Aorta (tissue), 5 donors: ENCODE measurements at regions not wholly inside any gene's neighbourhood (a gene's known extent, or its start where the extent isn't known, plus 50 kb on each side); places are given as distances from the start of the nearest gene placed in this dataset.

Experiments used
- ATAC-seq: fragments of 200-7000 bp; cut with Tn5 transposase; one replicate; pipeline ENCODE4 v1.9.1; 2022; ENCODE audit warnings: moderate library complexity; ENCODE audit not compliant: low FRiP score
- DNase-seq, 2 donors: peaks; one replicate each; pipeline ENCODE4 v3.0.0-alpha.2; 2020
- H3K27ac ChIP-seq, 2 donors: one replicate each; pipeline ENCODE4 v1.5.1; 2013; ENCODE audit warnings: low read length in 2 of 2, mild to moderate bottlenecking in 2 of 2, moderate library complexity in 2 of 2, control low read depth in 1 of 2, inconsistent platforms in 1 of 2, low read depth in 1 of 2
- H3K27me3 ChIP-seq, 2 donors: one replicate each; pipeline ENCODE4 v1.6.1; 2013; ENCODE audit warnings: control low read depth in 1 of 2, low read length in 1 of 2, mild to moderate bottlenecking in 1 of 2, moderate library complexity in 1 of 2; ENCODE audit not compliant: insufficient read depth in 2 of 2, control insufficient read depth in 1 of 2
- H3K36me3 ChIP-seq, 2 donors: one replicate each; pipeline ENCODE4 v1.6.1; 2013; ENCODE audit warnings: control low read depth in 1 of 2, low read length in 1 of 2, mild to moderate bottlenecking in 1 of 2; ENCODE audit not compliant: insufficient read depth in 2 of 2, control insufficient read depth in 1 of 2
- H3K4me1 ChIP-seq, 2 donors: one replicate each; pipeline ENCODE4 v1.6.1; 2013; ENCODE audit warnings: low read length in 2 of 2, control low read depth in 1 of 2, mild to moderate bottlenecking in 1 of 2, moderate library complexity in 1 of 2; ENCODE audit not compliant: insufficient read depth in 2 of 2, control insufficient read depth in 1 of 2
- H3K4me3 ChIP-seq, 2 donors: one replicate each; pipeline ENCODE4 v1.5.1; 2013; ENCODE audit warnings: low read length in 2 of 2, control low read depth in 1 of 2, mild to moderate bottlenecking in 1 of 2
- H3K9me3 ChIP-seq: one replicate; pipeline ENCODE4 v1.6.1; 2013; ENCODE audit warnings: mild to moderate bottlenecking, low read length; ENCODE audit not compliant: control insufficient read depth
- WGBS, 2 donors: extraction: QIAGEN DNeasy Blood & Tissue Kit; methylation state at CpG; one replicate each; pipeline ENCODE4 v1.1.7; 2013; 5-methylcytosine and 5-hydroxymethylcytosine counted together
- intact Hi-C, 2 donors: fragments of 100-400 bp; cut with DNase I; formaldehyde crosslinking; loops; one replicate each; pipeline versions ENCODE4 v1.14.2 to v1.15.0; 2022
- donor health status: healthy with polysubstance abuse.
- donor health status: Bipolar disorder and iron deficiency.
- donor health status: DM: no; HTN: no; CAD: no.
- donor health status: DM: no; HTN: no; CAD: no.
- donor health status: DM: yes; HTN: yes; CAD: no.

DNA sequence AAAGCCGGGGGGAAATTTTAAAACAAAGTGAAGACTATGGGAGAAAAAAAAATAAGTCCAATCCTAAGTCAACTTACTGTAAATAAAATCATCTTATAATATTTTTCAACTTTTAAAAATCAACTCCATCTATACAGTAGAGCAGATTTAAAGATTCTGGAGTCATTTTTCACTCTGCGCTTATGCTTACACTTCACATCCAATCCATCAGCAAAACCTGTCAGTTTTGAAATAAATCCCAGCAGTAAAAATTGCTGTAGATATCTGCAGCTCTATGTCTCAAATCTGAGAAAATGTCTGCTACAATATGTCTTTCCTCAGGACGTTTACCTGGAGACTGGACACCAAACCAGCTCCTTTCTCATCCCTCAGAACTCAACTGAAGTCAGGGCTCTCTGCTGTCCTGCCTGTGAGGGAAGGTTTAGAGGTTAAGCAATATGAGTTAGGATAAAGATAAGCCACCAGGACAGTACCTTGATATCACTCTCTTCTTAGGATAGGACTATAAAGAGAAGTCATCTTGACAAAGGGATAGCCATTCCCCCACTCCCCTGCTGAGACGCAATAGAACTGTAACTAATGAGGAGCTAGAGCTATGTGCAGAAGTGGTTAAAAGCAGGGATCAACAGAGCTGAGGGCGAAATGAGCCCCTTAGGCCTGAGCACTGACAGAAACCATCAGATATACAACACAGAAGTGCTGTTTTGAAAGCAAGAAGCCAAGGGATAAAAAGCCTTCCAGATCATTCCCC is 254.7 kb upstream of the KLHL1 start:
- no peak for ATAC-seq
- no peaks in the 10 kb centered on the region for H3K36me3 ChIP-seq
- intact Hi-C loops, result no loop called here
- H3K27me3 ChIP-seq, result peaks cover 0 to 1% of the 10 kb centered on the region in 2 donors
- H3K9me3 ChIP-seq, result no peaks in the 10 kb centered on the region
- no peak overlapping the region for H3K27ac ChIP-seq
- H3K4me1 ChIP-seq, result no peaks in the 10 kb centered on the region
- 64 to 68% methylated on average over 5 of the region's 5 CpGs for WGBS, 2 donors
- H3K4me3 ChIP-seq, result no peak overlapping the region
- no peak for DNase-seq

DNA sequence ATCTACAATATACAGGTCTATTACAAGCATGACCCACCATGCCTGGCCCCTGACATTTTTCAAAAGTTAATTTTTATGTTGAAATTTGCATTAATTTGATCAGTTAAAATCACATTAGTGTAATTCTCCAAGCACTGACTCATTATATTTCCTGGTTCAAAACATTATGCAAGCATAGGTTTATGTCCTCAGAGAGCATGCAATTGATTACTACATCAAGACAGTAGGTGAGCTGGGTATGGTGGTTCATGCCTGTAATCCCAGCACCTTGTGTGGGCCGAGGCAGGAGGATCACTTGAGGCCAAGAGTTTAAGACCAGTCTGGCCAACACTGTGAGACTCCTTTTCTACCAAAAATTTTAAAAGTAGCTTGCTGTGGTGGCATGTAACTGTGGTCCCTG is 248.8 kb upstream of the KLHL1 start:
- intact Hi-C loops, result no loop called here
- Histone ChIP-seq H3K4me3 (no peak overlapping the region), H3K27ac (no peak overlapping the region), H3K4me1 (no peaks in the 10 kb centered on the region), H3K27me3 (no peaks in the 10 kb centered on the region), H3K9me3 (no peaks in the 10 kb centered on the region), H3K36me3 (no peaks in the 10 kb centered on the region)
- DNase-seq (no peak), ATAC-seq (no peak)
- WGBS, 2 donors, result 65 to 67% methylated on average over 1 of the region's 1 CpG

DNA sequence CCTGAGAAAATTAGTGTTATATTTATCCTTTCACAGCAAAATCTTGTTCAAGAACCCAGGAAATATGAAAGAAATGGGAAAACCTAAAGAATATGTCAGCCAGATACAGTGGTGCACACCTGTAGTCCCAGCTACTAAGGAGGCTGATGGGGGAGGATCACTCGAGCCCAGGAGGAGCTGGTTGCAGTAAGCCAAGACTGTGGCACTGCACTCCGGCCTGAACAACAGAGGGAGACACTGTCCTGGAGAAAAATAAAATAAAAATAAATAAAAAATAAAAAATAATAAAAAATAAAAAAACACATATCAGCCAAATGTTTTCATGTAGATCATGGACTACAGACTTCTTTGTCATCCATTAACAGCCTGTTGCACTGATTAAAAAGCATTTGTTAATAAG is 244.8 kb upstream of the KLHL1 start:
- 23 to 32% methylated on average over 2 of the region's 2 CpGs for WGBS, 2 donors
- Histone ChIP-seq H3K27me3 (no peaks in the 10 kb centered on the region), H3K36me3 (no peaks in the 10 kb centered on the region), H3K4me1 (no peaks in the 10 kb centered on the region), H3K27ac (no peak overlapping the region), H3K4me3 (no peak overlapping the region), H3K9me3 (no peaks in the 10 kb centered on the region)
- DNase-seq (no peak), ATAC-seq (no peak)
- intact Hi-C loops, result no loop called here

DNA sequence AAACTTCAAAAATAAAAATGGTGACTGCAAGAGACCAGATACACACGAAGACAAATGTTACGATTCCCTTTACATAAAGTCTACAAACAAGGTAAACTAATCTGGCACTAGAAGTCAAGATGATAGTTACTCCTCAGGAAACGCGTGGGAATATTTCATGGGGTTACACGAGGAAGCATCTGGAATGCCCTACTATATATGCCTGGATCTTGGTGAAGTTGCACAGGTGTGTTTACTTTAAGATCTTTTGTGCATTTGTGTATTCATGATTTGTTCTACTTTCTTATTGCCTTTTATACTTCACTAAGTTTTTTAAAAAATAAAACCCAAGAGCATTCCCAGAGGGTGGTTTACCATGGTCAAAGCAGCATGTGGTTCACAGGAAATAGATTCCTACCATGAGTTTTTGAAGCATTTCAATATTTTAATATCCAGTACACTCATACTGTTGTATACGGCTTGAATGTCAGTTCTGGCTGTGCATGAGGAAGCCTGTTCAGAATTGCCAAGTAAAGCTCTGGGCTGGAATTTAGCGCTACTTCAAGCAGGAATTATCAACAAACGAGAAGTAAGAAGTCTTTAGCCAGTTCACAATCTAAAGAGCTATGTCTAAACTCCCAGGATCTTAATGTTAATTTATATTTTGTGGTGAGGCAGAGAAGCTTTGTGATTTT is 239.8 kb upstream of the KLHL1 start:
- Histone ChIP-seq H3K9me3 (no peaks in the 10 kb centered on the region), H3K36me3 (no peaks in the 10 kb centered on the region), H3K4me3 (no peak overlapping the region), H3K4me1 (no peaks in the 10 kb centered on the region), H3K27ac (no peak overlapping the region), H3K27me3 (no peaks in the 10 kb centered on the region)
- 55 to 61% methylated on average over 8 of the region's 8 CpGs for WGBS, 2 donors
- ATAC-seq (no peak), DNase-seq (no peak)
- intact Hi-C loops, result no loop called here

DNA sequence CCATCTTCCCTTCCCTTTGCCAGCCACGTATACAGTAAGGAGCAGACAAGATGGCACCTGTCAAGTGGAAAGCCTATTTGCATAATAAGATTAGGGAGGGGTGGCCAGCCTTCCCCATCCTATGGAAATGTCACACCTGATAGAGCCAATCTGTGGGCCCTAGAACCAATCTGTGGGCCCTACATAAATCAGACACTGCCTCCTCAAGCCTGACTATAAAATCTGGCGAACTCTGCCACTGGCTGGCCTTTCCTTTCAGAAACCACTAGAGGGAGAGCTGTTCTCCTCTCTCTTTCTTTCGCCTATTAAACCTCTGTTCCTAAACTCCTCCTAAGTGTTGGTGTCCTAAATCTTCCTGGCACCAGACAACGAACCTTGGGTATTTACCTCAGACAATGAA is 231.5 kb upstream of the KLHL1 start:
- intact Hi-C loops, result no loop called here

DNA sequence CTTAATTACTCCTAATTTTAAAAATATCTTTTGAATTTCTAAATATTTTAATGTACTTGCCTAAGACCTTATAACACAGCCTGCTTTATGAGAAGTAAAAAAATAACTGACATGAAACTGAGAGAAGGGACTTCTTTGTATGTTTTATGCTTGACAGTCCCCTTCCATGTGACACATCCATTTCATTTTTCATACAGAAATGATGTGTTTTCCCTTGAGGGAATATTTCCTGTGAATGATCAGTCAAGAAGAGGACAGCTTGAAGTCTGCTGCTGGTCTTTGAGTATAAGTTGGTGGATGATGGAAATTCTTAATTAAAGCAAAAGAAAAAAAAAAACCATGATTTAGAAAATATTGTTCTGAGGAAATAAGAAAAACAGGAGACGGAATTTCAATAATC is 230.4 kb upstream of the KLHL1 start:
- H3K27ac ChIP-seq, result no peak overlapping the region
- no peak for ATAC-seq
- H3K4me3 ChIP-seq, result no peak overlapping the region
- H3K27me3 ChIP-seq, result no peaks in the 10 kb centered on the region
- WGBS, 2 donors, result 39 to 51% methylated on average over 1 of the region's 1 CpG
- no peaks in the 10 kb centered on the region for H3K9me3 ChIP-seq
- no peaks in the 10 kb centered on the region for H3K36me3 ChIP-seq
- intact Hi-C loops, result no loop called here
- H3K4me1 ChIP-seq, result no peaks in the 10 kb centered on the region
- no peak for DNase-seq

More for the DNA sequence above, 231.5 kb upstream of the KLHL1 start:
- ATAC-seq (no peak), DNase-seq (no peak)
- H3K9me3 ChIP-seq, result no peaks in the 10 kb centered on the region
- no peak overlapping the region for H3K4me3 ChIP-seq
- H3K36me3 ChIP-seq, result no peaks in the 10 kb centered on the region
- WGBS, 2 donors, result 43 to 45% methylated on average over 4 of the region's 4 CpGs
- H3K27me3 ChIP-seq, result no peaks in the 10 kb centered on the region
- no peaks in the 10 kb centered on the region for H3K4me1 ChIP-seq
- no peak overlapping the region for H3K27ac ChIP-seq

DNA sequence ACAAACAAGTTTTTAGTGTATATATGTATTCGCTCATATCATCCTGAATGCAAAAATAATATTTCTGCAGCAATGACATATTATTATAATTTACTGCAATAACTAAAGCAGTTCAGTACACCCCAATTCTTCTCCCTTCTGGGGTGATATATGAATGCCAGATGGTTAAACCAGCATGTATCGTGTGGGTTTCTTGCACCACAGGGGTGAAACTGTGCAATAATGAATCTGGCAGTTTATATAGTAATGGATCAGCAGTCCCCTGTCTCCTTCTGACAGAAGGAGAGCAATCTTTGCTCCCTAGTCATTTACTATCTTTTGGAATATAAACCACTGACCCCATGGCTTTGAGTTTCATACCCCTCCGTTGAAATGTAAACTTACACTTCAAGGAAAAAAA is 228.6 kb upstream of the KLHL1 start:
- H3K4me1 ChIP-seq, result no peaks in the 10 kb centered on the region
- H3K9me3 ChIP-seq, result no peaks in the 10 kb centered on the region
- ATAC-seq (no peak), DNase-seq (no peak)
- H3K27me3 ChIP-seq, result no peaks in the 10 kb centered on the region
- H3K27ac ChIP-seq, result no peak overlapping the region
- intact Hi-C loops, result no loop called here
- H3K4me3 ChIP-seq, result no peak overlapping the region
- 60 to 62% methylated on average over 3 of the region's 3 CpGs for WGBS, 2 donors
- no peaks in the 10 kb centered on the region for H3K36me3 ChIP-seq

DNA sequence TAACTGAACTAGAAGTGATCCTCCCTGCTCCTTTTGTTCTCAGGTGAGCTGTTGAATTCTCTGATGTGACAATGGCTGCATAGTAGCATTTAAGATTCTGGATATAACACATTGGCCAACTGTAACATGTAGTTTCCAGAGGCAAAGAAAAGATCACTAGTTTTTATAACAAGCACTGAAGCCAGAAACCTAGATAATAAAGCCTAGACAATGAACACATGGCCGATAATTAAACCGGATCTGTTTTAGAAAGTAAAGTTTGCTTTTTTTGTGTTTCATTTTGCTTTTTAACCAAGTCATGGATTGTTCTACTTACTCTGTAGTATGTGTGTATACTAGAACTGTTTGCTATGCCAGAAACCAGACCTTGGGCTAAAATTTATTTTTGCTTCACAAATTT is 225.5 kb upstream of the KLHL1 start:
- Histone ChIP-seq H3K36me3 (no peaks in the 10 kb centered on the region), H3K4me3 (no peak overlapping the region), H3K9me3 (no peaks in the 10 kb centered on the region), H3K27me3 (no peaks in the 10 kb centered on the region), H3K27ac (no peak overlapping the region), H3K4me1 (no peaks in the 10 kb centered on the region)
- DNase-seq (no peak), ATAC-seq (no peak)
- 50 to 64% methylated on average over 2 of the region's 2 CpGs for WGBS, 2 donors
- intact Hi-C loops, result no loop called here

DNA sequence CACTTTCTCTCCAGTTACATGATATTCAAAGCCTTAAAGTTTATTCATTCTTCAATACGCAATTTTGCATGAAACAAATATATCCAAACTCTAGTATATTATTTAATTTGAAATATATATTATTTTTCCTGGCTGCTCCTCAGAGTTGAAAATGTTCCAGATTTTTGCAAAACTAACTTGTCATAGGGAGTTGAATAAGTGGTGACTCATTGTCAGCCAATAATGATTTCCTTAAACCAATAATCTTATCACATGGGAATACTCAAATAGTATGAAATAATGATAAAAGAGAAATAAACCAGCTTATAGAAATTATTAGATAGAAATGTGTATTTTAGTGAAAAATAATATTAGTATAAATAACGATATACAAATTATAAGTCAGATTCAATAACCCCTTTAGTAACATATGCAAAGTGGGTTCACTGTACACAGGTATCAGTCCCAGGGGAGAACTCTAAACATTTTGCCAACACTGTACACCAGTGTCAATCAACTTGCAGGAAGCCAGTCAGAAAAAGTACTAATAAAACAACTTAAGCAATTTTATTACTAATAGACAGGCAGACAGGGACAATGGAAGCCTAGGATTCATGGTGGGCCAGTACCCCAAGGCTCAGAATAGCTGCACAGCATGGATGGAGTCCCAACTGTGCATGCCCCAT is 222.6 kb upstream of the KLHL1 start:
- intact Hi-C loops, result no loop called here
- 22 to 33% methylated on average over 2 of the region's 2 CpGs for whole genome bisulfite sequencing, 2 donors
- no peaks in the 10 kb centered on the region for H3K9me3 ChIP-seq
- no peak overlapping the region for H3K27ac ChIP-seq
- DNase-seq (no peak), ATAC-seq (no peak)
- H3K4me3 ChIP-seq, result no peak overlapping the region
- H3K27me3 ChIP-seq, result no peaks in the 10 kb centered on the region
- no peaks in the 10 kb centered on the region for H3K36me3 ChIP-seq
- H3K4me1 ChIP-seq, result no peaks in the 10 kb centered on the region
